T-helper 2 cell treated with Interferon-gamma antibody and Interleukin-4, amounts not matched to agents 100 ng/mL and 5 ng/mL, for 36 hours (primary cell): ENCODE measurements at regions not wholly inside any gene's neighbourhood (a gene's known extent, or its start where the extent isn't known, plus 50 kb on each side); places are given as distances from the start of the nearest gene placed in this dataset.
"Not testable (repeated sequence)": the region's sequence is repeated elsewhere in the genome, so short reads cannot be mapped to it uniquely, and the experiment has no call there.

Experiments used
- intact Hi-C: fragments of 100-400 bp; cut with micrococcal nuclease; formaldehyde crosslinking; loops from one replicate; pipeline ENCODE4 v1.15.1; 2023

DNA sequence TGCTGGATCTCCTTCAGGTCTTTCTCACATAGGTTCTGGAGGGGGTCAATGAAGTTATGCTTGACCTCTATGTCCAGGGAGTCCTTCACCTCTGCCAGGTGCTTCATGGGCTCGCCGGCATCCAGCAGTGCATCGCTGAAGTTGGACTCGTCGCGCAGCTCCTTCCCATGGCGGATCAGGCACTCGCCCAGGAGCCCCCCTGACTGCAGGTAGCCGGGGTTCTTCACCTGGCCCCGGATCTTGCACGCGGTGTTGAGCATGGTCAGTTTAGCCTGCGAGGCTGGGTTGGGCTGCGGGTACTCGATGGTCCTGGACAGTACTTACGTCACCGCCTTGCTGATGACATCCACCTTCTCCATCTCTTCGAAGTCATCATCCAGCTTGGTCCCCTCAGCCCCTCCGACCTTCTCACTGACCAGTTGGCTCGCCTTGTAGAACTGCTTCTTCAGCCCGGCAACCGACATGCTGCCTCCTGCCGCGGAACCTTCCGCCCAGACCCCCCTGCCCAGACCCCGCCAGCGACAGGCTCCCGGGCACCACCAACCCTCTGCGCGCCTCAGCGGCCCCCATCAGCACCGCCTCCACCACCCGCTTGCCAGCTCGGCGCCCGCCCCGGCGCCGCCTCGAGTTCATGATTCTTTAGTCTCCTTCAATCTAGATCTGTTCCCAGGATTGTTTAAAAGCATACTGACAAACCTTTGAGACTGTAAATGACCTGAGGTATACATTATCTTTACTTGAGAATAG is 99.8 kb downstream of the KPNA2 start:
- intact Hi-C loops = no loop called here

DNA sequence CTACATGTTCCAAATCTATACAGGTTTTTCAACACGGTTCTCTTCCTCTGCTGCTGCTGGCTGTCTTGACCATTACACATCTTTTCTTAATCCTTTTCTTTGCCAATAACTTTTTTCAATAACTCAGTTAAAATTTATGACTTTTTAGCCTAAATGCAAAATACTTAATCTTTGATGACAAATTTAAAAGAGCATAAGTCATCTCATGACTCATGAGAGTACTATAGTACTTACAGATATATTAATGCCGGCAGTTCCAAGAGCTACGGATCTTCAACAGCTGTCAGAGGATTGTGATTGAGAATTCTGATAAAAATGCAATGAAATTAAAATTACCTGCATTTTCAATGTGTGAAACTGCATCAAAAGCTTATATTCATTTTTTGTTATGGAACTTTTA is 105.5 kb downstream of the KPNA2 start:
- intact Hi-C loops = no loop called here

GRCh38 chr17:68142595-68142994 is 105.2 kb upstream of the AMZ2 start:
- intact Hi-C loops = no loop called here

- intact Hi-C loops = no loop called here
Measured at GRCh38 chr17:68143425-68143824, 104.4 kb upstream of the AMZ2 start.

DNA sequence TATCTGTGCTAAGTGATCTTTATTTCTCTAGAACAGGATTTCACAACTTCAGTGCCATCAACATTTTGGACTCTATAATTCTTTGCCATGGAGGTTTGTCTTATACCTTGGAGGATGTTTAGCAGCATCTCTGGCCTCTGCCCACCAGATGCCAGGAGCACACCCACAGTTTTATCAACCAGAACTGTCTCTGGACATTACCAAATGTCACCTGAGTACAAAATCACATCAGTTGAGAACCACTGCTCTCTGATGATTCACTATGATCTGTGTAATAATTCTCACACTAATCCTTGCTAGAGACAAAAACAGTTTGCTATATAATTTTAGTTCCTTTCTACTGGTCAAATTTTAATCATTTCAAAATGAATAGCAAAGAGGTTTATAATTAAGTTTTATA is 102.8 kb upstream of the AMZ2 start:
- intact Hi-C loops = no loop called here

GRCh38 chr17:68148936-68149335 is 98.9 kb upstream of the AMZ2 start:
- intact Hi-C loops = no loop called here

GRCh38 chr17:68152161-68152571 is 95.7 kb upstream of the AMZ2 start:
- intact Hi-C loops = no loop called here

GRCh38 chr17:68155692-68156091 is 92.2 kb upstream of the AMZ2 start:
- intact Hi-C loops = no loop called here

DNA sequence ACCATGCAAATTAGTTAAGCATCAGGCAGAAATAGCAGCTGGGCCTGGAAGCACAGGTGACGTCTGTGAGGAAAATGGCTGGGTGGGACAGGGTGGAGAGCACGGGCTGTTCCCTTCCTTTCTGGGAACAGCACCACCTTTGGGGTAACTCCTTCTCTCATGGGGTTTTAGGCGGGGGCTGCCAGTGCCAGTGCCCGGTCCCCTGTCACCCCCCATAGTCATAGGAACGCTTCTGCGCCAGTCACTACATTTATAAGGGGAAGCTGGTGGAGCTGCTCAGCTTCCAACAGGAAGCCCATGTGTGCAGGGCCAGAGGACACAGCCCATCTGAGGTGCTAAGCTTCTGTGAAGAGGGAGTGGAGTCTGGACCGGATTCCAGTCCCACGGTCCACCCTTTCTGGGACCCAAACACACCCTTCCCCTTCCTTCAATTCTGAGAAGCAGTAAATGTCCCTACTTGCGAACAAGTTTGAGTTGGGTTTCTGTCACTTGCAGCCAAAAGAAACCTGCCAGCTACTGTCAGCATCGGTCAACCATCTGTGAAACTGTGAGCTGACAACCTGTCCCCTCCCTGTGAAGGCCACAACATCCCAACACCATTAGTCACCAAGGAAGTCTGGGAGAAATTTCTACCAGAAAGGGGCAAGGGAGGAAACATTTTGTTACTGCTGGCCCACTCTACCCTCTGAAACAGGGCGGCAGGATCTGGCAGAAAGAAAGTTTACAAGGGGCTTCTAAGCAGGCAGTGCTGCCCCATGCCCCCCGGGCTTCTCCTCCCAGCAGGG is 86.0 kb upstream of the AMZ2 start:
- intact Hi-C loops = no loop called here

GRCh38 chr17:68168273-68169164 is 79.3 kb upstream of the AMZ2 start:
- intact Hi-C loops = not testable (repeated sequence)

GRCh38 chr17:68169165-68169821 is 78.5 kb upstream of the AMZ2 start:
- intact Hi-C loops = not testable (repeated sequence)

- intact Hi-C loops = no loop called here
Measured at GRCh38 chr17:68169840-68170239, 78.0 kb upstream of the AMZ2 start.

- intact Hi-C loops = no loop called here
Measured at GRCh38 chr17:68170246-68170645, 77.6 kb upstream of the AMZ2 start.

GRCh38 chr17:68172461-68172954 is 75.3 kb upstream of the AMZ2 start:
- intact Hi-C loops = loop anchor here (1.0 kb wide), 4 partner anchors 28 to 291 kb away; no protein-coding TSS in a partner anchor

DNA sequence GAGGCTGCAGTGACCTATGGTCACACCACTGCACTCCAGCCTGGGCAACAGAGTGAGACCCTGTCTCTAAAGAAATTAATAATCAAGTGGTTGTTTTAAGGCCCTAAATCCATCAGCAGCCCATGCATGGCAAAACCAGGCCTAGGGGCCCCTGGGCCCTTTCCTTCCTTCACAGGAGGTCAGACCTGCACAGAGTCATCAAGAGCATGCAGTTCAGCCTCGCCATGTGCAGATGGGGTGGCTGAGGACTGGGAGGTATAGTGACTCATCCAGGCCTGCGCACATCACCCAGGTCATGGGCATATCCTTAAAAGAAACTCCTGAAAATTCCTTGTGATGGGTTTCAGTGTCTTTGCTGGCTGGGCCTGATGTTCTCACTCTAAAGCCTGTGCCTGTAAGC is 72.4 kb upstream of the AMZ2 start:
- intact Hi-C loops = no loop called here

DNA sequence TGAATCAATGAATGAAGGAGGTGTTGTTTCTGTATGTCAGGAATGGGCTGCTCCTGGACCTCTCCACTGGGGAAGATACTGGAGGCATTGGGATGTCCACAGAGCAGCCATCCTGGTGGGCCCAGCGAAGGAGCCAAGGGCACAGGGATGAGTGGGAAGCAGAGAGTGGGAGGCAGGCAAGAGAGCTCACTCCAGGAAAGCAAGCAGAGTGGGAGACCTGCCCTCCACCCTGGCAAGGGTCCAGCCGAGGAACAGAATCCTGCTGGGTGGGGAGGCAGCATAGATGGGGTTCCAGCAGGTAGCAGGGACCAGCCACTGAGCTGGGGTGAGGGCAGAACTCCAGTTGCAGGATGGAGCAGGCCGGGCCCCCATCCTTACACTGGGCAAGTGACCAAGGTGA is 71.9 kb upstream of the AMZ2 start:
- intact Hi-C loops = no loop called here

DNA sequence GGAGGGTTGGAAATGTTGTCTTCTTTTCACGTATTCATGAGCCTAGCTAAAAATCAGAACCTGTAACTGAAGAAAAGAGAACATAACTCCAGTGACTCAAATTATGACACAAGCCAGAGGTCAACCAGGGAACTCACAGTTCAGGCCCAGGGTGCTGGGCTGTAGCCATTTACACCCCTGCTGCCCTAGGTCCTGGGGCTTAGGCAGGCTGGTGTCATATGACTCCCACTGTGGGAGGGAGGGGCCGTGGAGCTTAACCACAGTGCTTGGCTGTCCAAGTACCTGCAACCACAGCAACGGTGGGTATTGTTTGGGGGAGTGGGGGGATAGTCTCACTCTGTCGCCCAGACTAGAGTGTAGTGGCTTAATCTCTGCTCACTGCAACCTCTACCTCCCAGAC is 71.1 kb upstream of the AMZ2 start:
- intact Hi-C loops = no loop called here

GRCh38 chr17:68178831-68179230 is 69.0 kb upstream of the AMZ2 start:
- intact Hi-C loops = no loop called here

DNA sequence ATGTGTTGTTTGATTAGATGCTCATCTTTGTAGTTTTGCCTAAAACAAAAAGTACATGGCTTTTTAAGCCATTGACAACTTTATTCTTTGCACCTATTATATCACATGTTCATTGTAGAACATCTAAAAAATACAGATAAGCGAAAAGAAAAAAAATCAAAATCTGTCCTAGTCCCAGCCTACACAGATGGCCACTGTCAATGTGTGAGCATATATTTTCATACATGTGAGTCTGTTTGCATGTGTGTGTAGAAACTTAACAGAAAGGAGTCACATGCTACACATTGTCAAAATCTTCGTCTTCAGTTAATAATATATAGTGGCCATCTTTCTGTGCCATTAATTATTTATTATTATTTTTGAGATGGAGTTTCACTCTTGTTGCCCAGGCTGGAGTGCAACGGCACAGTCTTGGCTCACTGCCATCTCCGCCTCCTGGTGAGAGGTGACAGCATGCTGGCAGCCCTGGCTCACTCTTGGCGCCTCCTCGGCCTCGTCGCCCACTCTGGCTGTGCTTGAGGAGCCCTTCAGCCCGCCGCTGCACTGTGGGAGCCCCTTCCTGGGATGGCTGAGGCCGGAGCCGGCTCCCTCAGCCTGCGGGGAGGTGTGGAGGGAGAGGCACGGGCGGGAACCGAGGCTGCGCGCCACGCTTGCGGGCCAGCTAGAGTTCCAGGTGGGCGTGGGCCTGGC is 68.5 kb upstream of the AMZ2 start:
- intact Hi-C loops = no loop called here

DNA sequence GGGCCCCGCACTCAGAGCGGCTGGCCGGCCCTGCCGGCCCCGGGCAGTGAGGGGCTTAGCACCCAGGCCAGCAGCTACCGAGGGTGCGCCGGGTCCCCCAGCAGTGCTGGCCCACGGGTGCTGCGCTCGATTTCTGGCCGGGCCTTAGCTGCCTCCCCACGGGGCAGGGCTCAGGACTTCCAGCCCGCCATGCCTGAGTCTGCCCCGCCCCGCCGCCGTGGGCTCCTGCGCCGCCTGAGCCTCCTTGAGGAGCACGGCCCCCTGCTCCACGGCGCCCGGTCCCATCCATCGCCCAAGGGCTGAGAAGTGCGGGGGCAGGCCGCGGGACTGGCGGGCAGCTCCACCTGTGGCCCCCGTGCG is 67.9 kb upstream of the AMZ2 start:
- intact Hi-C loops = loop anchor here (2.0 to 10.0 kb wide), 5 partner anchors 112 to 1145 kb away; partner anchors contain the start of genes ABCA5, ARSG, PRKAR1A and SLC16A6

DNA sequence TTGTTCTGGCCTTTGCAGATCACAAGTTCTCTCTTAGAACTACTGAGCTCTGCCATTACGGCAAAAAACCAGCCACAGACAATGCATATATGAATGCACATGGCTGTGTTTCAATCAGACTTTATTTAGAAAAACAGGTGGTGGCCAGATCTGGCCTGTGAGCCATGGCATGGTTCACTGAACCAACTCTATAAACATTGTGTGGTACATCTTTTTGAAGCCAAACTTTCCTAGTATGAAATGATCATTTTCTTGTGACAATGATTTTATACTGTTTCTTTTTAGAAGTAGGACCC is 65.9 kb upstream of the AMZ2 start:
- intact Hi-C loops = loop anchor here (2.0 to 10.0 kb wide), 6 partner anchors 67 to 1143 kb away; partner anchors contain the start of genes ABCA5, AMZ2, ARSG and PRKAR1A
